K562 (cell line): ENCODE measurements at regions not wholly inside any gene's neighbourhood (a gene's known extent, or its start where the extent isn't known, plus 50 kb on each side); places are given as distances from the start of the nearest gene placed in this dataset.
"Not testable (repeated sequence)": the region's sequence is repeated elsewhere in the genome, so short reads cannot be mapped to it uniquely, and the experiment has no call there.

Experiments used
- CBFA2T3 ChIP-seq: fragments of 450-650 bp; IDR thresholded peaks from 2 replicates; pipeline ENCODE4 v1.6.1; 2017
- CREB1 ChIP-seq, 2 experiments: sonication (generic) in 1 of 2; formaldehyde crosslinking in 1 of 2; IDR thresholded peaks; 2 replicates each; pipeline versions ENCODE4 v1.6.1 to v1.8.0; 2012 to 2022; ENCODE audit warnings: inconsistent platforms in 1 of 2, mild to moderate bottlenecking in 1 of 2, missing genetic modification reagents in 1 of 2, moderate library complexity in 1 of 2
- CTBP1 ChIP-seq: fragments of 450-650 bp; IDR thresholded peaks from 2 replicates; pipeline ENCODE4 v1.6.1; 2016; ENCODE audit warnings: borderline replicate concordance
- EGR1 ChIP-seq: fragments of 450-650 bp; conservative IDR thresholded peaks from 2 replicates; pipeline ENCODE4 v1.6.1; 2017; ENCODE audit warnings: mild to moderate bottlenecking
- FOXK2 ChIP-seq, 2 experiments: fragments of 450-650 bp; IDR thresholded peaks in 1 of 2; conservative IDR thresholded peaks in 1 of 2; 2 replicates each; pipeline ENCODE4 v1.6.1; 2016; ENCODE audit warnings: low read depth in 2 of 2, mild to moderate bottlenecking in 1 of 2
- GABPA ChIP-seq: fragments of 200-800 bp; sonication (Bioruptor generic); conservative IDR thresholded peaks from 2 replicates; pipeline ENCODE4 v1.6.1; 2016; ENCODE audit warnings: low read depth, missing genetic modification characterization, missing compliant biosample characterization
- MECOM ChIP-seq: fragments of 250-450 bp; sonication (Bioruptor Pico); IDR thresholded peaks from 2 replicates; pipeline ENCODE4 v1.8.0; 2022; ENCODE audit warnings: inconsistent platforms
- MEF2A ChIP-seq: IDR thresholded peaks from 2 replicates; pipeline ENCODE4 v1.6.1; 2011; ENCODE audit warnings: low read depth, mild to moderate bottlenecking, low read length, moderate library complexity; ENCODE audit not compliant: control insufficient read depth
- POLR2AphosphoS5 ChIP-seq: IDR thresholded peaks from 2 replicates; pipeline ENCODE4 v1.6.1; 2011; ENCODE audit warnings: mild to moderate bottlenecking, low read depth, low read length, moderate library complexity; ENCODE audit not compliant: control insufficient read depth, insufficient read depth
- RCOR1 ChIP-seq, 2 experiments: IDR thresholded peaks; 2 replicates each; pipeline ENCODE4 v1.6.1; 2012; ENCODE audit warnings: low read depth in 2 of 2, low read length in 2 of 2, borderline replicate concordance in 1 of 2, improper control_type of control experiment in 1 of 2
- REST ChIP-seq, 2 experiments: fragments of 450-650 bp; formaldehyde crosslinking in 1 of 2; IDR thresholded peaks; 2 replicates each; pipeline versions ENCODE4 v1.4.0 to v1.6.1; 2014 to 2020; ENCODE audit warnings: mild to moderate bottlenecking in 2 of 2, borderline replicate concordance in 1 of 2, low read depth in 1 of 2
- SMAD4 ChIP-seq: fragments of 250-450 bp; sonication (Bioruptor Pico); conservative IDR thresholded peaks from 2 replicates; pipeline ENCODE4 v1.8.0; 2021; ENCODE audit warnings: inconsistent platforms, mild to moderate bottlenecking, moderate library complexity
- SMARCC2 ChIP-seq: fragments of 450-650 bp; IDR thresholded peaks from 2 replicates; pipeline ENCODE4 v1.6.1; 2017; ENCODE audit warnings: antibody characterized with exemption, moderate library complexity, mild to moderate bottlenecking, low read depth
- ZKSCAN8 ChIP-seq: fragments of 200-800 bp; sonication (Bioruptor generic); IDR thresholded peaks from 2 replicates; pipeline ENCODE4 v1.6.1; 2016; ENCODE audit warnings: missing genetic modification characterization, missing compliant biosample characterization
- ZNF639 ChIP-seq, 2 experiments: fragments of 200-800 bp in 1 of 2; sonication (Bioruptor generic) in 1 of 2; sonication (generic) in 1 of 2; formaldehyde crosslinking in 1 of 2; IDR thresholded peaks in 1 of 2; conservative IDR thresholded peaks in 1 of 2; 2 replicates each; pipeline versions ENCODE4 v1.5.0 to v1.6.1; 2016 to 2020; ENCODE audit warnings: missing compliant biosample characterization in 1 of 2, missing genetic modification characterization in 1 of 2, missing genetic modification reagents in 1 of 2

- TF ChIP-seq REST (IDR thresholded peaks at IDR 0.05; ENCODE audit: borderline replicate concordance) (peak; percentile 12; the same call in 1 of the 2 replicates), RCOR1 (IDR thresholded peaks at IDR 0.05; ENCODE audit: borderline replicate concordance in 1 of 2, low read depth in 2 of 2, low read length in 2 of 2) (peak in 1 of 2 experiments; percentile 80; a peak in 2 of 4 replicates), GABPA (tag) (0 out of 2 replicates have a peak, but pooled peaks have one; percentile 21), EGR1 (peak; percentile 73), ZKSCAN8 (CRISPR knock-in tag) (peak; percentile 85), CTBP1 (peak; percentile 99), MECOM (CRISPR knock-in tag) (peak; percentile 62; the same call in 1 of the 2 replicates), SMARCC2 (peak; percentile 81; the same call in 1 of the 2 replicates), FOXK2 (conservative IDR thresholded peaks at IDR 0.05 in 1 of 2, IDR thresholded peaks at IDR 0.05 in 1 of 2; ENCODE audit: low read depth in 2 of 2) (peak; percentile 74 to 75), CBFA2T3 (peak; percentile 98), POLR2AphosphoS5 (peak; percentile 81), SMAD4 (CRISPR knock-in tag) (peak; percentile 98), ZNF639 (CRISPR knock-in tag; conservative IDR thresholded peaks at IDR 0.05 in 1 of 2, IDR thresholded peaks at IDR 0.05 in 1 of 2) (peak in 1 of 2 experiments; percentile 69; a peak in 2 of 4 replicates), CREB1 (IDR thresholded peaks at IDR 0.05) (peak; percentile 40; the same call in 1 of the 2 replicates), MEF2A (0 out of 2 replicates have a peak, but pooled peaks have one; percentile 28)
- TF ChIP-seq REST (CRISPR knock-in tag; IDR thresholded peaks at IDR 0.05; ENCODE audit: low read depth); CREB1 (CRISPR knock-in tag; IDR thresholded peaks at IDR 0.05): not testable (repeated sequence)
Measured at GRCh38 chrX:47712675-47713074, 53.7 kb upstream of the UXT start (continued).
